AG04450 (cell line): ENCODE measurements at regions not wholly inside any gene's neighbourhood (a gene's known extent, or its start where the extent isn't known, plus 50 kb on each side); places are given as distances from the start of the nearest gene placed in this dataset.

Source experiments
- CTCF ChIA-PET: fragments of 300-600, 350-600 bp; formaldehyde crosslinking; extraction: SDS; loops from one replicate; lab custom pipeline; 2022; ENCODE audit warnings: antibody characterized with exemption, inconsistent platforms; lab: Charles Lee
- POLR2A ChIA-PET: fragments of 350-600 bp; formaldehyde crosslinking; extraction: SDS; loops from one replicate; lab custom pipeline; 2021; ENCODE audit warnings: antibody characterized with exemption, inconsistent platforms; lab: Yijun Ruan, JAX
- DNase-seq: peaks from one replicate; pipeline ENCODE4 v3.0.0-alpha.2; 2011; ENCODE audit warnings: low read depth, low spot score
- H3K27ac ChIP-seq: one replicate; pipeline ENCODE4 v1.5.1; 2012; ENCODE audit warnings: low read depth, low read length, control low read depth
- H3K27me3 ChIP-seq: one replicate; pipeline ENCODE4 v1.6.0; 2012; ENCODE audit warnings: low read length; ENCODE audit not compliant: control insufficient read depth, insufficient read depth
- H3K4me3 ChIP-seq: 2 replicates; pipeline ENCODE4 v1.5.1; 2011; ENCODE audit warnings: mild to moderate bottlenecking, low read depth, low read length, control low read depth
- H3K9me3 ChIP-seq: 2 replicates; pipeline ENCODE4 v1.5.1; 2012; ENCODE audit warnings: low read length; ENCODE audit not compliant: control insufficient read depth, insufficient read depth
- CTCF ChIP-seq: IDR thresholded peaks from 2 replicates; pipeline ENCODE4 v1.5.1; 2011; ENCODE audit warnings: low read depth, low read length, control low read depth, inconsistent platforms

- no peak overlapping the region for H3K27ac ChIP-seq
- ChIA-PET CTCF (no interaction called here), POLR2A (no interaction called here)
- no peaks in the 10 kb centered on the region for H3K27me3 ChIP-seq
- H3K4me3 ChIP-seq = no peak overlapping the region
- DNase-seq = no peak
- no peak for TF ChIP-seq CTCF
- H3K9me3 ChIP-seq = no peaks in the 10 kb centered on the region
Measured at GRCh38 chr9:74403581-74403980, 93.6 kb upstream of the RORB start.

GRCh38 chr9:74404620-74405019 lies 92.5 kb upstream of the RORB start:
- ChIA-PET CTCF (no interaction called here), POLR2A (no interaction called here)
- Histone ChIP-seq H3K4me3 (no peak overlapping the region), H3K27ac (no peak overlapping the region), H3K27me3 (no peaks in the 10 kb centered on the region), H3K9me3 (no peaks in the 10 kb centered on the region)
- DNase-seq = no peak
- no peak for TF ChIP-seq CTCF

- H3K27ac ChIP-seq = no peak overlapping the region
- DNase-seq = no peak
- CTCF ChIA-PET = no interaction called here
- no peaks in the 10 kb centered on the region for H3K27me3 ChIP-seq
- POLR2A ChIA-PET = no interaction called here
- no peak overlapping the region for H3K4me3 ChIP-seq
- no peak for TF ChIP-seq CTCF
- H3K9me3 ChIP-seq = no peaks in the 10 kb centered on the region; the same call in 1 of the 2 replicates
Measured at GRCh38 chr9:74407166-74407565, 90.0 kb upstream of the RORB start.

- DNase-seq = no peak
- ChIA-PET CTCF (no interaction called here), POLR2A (no interaction called here)
- no peaks in the 10 kb centered on the region for H3K27me3 ChIP-seq
- H3K27ac ChIP-seq = no peak overlapping the region
- H3K9me3 ChIP-seq = no peaks in the 10 kb centered on the region; the same call in 1 of the 2 replicates
- TF ChIP-seq CTCF = no peak
- no peak overlapping the region for H3K4me3 ChIP-seq
Measured at GRCh38 chr9:74412236-74412979, 84.7 kb upstream of the RORB start.

GRCh38 chr9:74413876-74414275 lies 83.3 kb upstream of the RORB start:
- POLR2A ChIA-PET = no interaction called here
- CTCF ChIA-PET = no interaction called here
- Histone ChIP-seq H3K4me3 (no peak overlapping the region), H3K9me3 (no peaks in the 10 kb centered on the region; the same call in 1 of the 2 replicates), H3K27me3 (no peaks in the 10 kb centered on the region), H3K27ac (no peak overlapping the region)
- no peak for TF ChIP-seq CTCF
- DNase-seq = no peak
